ENCODE measurements at regions not wholly inside any gene's neighbourhood (a gene's known extent, or its start where the extent isn't known, plus 50 kb on each side); places are given as distances from the start of the nearest gene placed in this dataset.

DNA sequence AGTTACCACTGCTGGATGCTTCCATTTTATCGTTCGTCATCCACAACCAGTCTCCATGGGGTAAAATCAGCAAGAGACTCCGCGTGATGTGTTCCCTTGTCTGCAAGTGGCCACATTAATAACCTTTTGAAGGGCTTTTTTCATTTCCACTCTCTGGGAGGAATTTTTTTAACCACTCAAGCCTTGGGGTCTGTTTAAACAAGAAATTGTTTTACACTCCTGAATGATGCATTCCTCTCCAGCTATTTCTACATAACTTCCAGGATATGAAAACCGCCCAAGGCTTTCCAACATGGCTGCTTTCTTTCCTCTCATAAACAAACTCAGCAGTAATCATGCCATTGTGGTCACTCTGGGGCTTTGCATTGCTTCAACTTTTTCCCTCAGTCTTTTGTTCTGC is 217.2 kb upstream of the DAPK1 start:
- FAIRE-seq, result no peak
- H3K4me1 ChIP-seq (replicated peaks in 1 of 4; ENCODE audit: control insufficient read depth in 3 of 4, insufficient read depth in 4 of 4, low read length in 3 of 4), result no peaks in the 10 kb centered on the region
- H4K5ac ChIP-seq (ENCODE audit: insufficient read length, low read depth, low read length), result no peak overlapping the region
- H3K27me3 ChIP-seq (replicated peaks in 1 of 4; ENCODE audit: control insufficient read depth in 3 of 4, extremely low read depth in 1 of 4, insufficient read depth in 3 of 4, low read length in 3 of 4), result no peaks in the 10 kb centered on the region
- no peak overlapping the region for H2AFZ ChIP-seq (ENCODE audit: low read length)
- H4K8ac ChIP-seq (ENCODE audit: extremely low read depth, insufficient read depth, low read length), result no peak overlapping the region
- no peak overlapping the region for H3K9ac ChIP-seq (replicated peaks in 1 of 4; ENCODE audit: extremely low read depth in 1 of 4, low read depth in 3 of 4, low read length in 3 of 4)
- H3K4me3 ChIP-seq (ENCODE audit: extremely low read depth in 1 of 4, insufficient read depth in 2 of 4, low read depth in 3 of 4, low read length in 4 of 4), result no peak overlapping the region
- H3K79me1 ChIP-seq (ENCODE audit: low read depth, low read length), result no peaks in the 10 kb centered on the region
- H2BK5ac ChIP-seq (ENCODE audit: low read depth, low read length), result no peak overlapping the region
- H4K20me1 ChIP-seq (replicated peaks in 1 of 2; ENCODE audit: control insufficient read depth in 1 of 2, insufficient read depth in 2 of 2, low read length in 2 of 2), result no peaks in the 10 kb centered on the region
- no peak for DNase-seq (ENCODE audit: low read depth in 1 of 2, low spot score in 2 of 2)
- H4K91ac ChIP-seq (replicated peaks; ENCODE audit: insufficient read length, low read length), result no peak overlapping the region
- no peaks in the 10 kb centered on the region for H3K36me3 ChIP-seq (ENCODE audit: control insufficient read depth in 2 of 4, insufficient read depth in 4 of 4, low read length in 3 of 4)
- H3K56ac ChIP-seq (replicated peaks; ENCODE audit: insufficient read length, low read depth, low read length), result no peak overlapping the region
- H3K4me2 ChIP-seq (ENCODE audit: insufficient read depth in 1 of 2, low read depth in 2 of 2, low read length in 2 of 2), result no peak overlapping the region
- H2AK5ac ChIP-seq (ENCODE audit: low read depth, low read length), result no peak overlapping the region
- CTCF ChIA-PET (ENCODE audit: partially characterized antibody), result interaction anchor here (0.6 kb wide), 1 partner anchor 871 kb away, joined by 5 read pairs; no protein-coding TSS in a partner anchor
- H2BK120ac ChIP-seq (replicated peaks; ENCODE audit: low read depth, low read length), result no peak overlapping the region
- no peaks in the 10 kb centered on the region for H3K9me3 ChIP-seq (ENCODE audit: insufficient read depth in 2 of 2, low read depth in 1 of 2, low read length in 1 of 2)
- no peak overlapping the region for H3K23ac ChIP-seq (ENCODE audit: insufficient read length)
- H3K4ac ChIP-seq (replicated peaks; ENCODE audit: insufficient read length, low read depth, low read length), result no peak overlapping the region
- H3K79me2 ChIP-seq (ENCODE audit: control insufficient read depth in 1 of 2, insufficient read depth in 2 of 2, low read length in 2 of 2), result no peaks in the 10 kb centered on the region
- WGBS, 2 experiments (ENCODE audit: extremely low coverage in 1 of 2, insufficient coverage in 1 of 2, insufficient read length in 1 of 2, insufficient replicate concordance in 2 of 2, low coverage in 1 of 2, low lambda C conversion rate in 2 of 2, missing lambda C conversion rate in 1 of 2), result 95% methylated on average over 5 of the region's 5 CpGs; no CpG with 5 or more reads in 1 of the 2 experiments
- H3K14ac ChIP-seq (ENCODE audit: insufficient read length), result no peak overlapping the region
- no peak overlapping the region for H3K18ac ChIP-seq (ENCODE audit: extremely low read depth, low read length)
- POLR2A ChIA-PET (ENCODE audit: partially characterized antibody), result interaction anchor here (0.6 kb wide), 1 partner anchor 8 kb away, joined by 3 read pairs; no protein-coding TSS in a partner anchor
- H2BK12ac ChIP-seq (ENCODE audit: low read depth, low read length), result no peak overlapping the region
- H2BK15ac ChIP-seq (ENCODE audit: low read length), result no peak overlapping the region
- H2BK20ac ChIP-seq (ENCODE audit: low read length), result no peak overlapping the region
- H3K23me2 ChIP-seq (ENCODE audit: low read depth, low read length), result no peaks in the 10 kb centered on the region; the same call in 1 of the 2 replicates
- H3K27ac ChIP-seq (ENCODE audit: low read depth, low read length), result no peak overlapping the region
- TF ChIP-seq JUN (IDR thresholded peaks at IDR 0.05; ENCODE audit: low read depth, low read length), result no peak
- TF ChIP-seq RXRA (IDR thresholded peaks at IDR 0.05; ENCODE audit: insufficient read depth, low read depth, low read length), result no peak
- TF ChIP-seq HDAC2 (IDR thresholded peaks at IDR 0.05; ENCODE audit: borderline replicate concordance in 1 of 2, low read depth in 2 of 2, low read length in 2 of 2), result no peak
- TF ChIP-seq ZNF274 (IDR thresholded peaks at IDR 0.05; ENCODE audit: borderline replicate concordance, extremely low read depth, low read length), result no peak
- TF ChIP-seq JUND (IDR thresholded peaks at IDR 0.05; ENCODE audit: low read length), result no peak
- TF ChIP-seq TAF1 (IDR thresholded peaks at IDR 0.05; ENCODE audit: low read depth, low read length), result no peak
- no peak for TF ChIP-seq PHF8 (conservative IDR thresholded peaks at IDR 0.05; ENCODE audit: low read depth, low read length)
- no peak for TF ChIP-seq BCL11A (IDR thresholded peaks at IDR 0.05; ENCODE audit: low read depth in 2 of 2, low read length in 2 of 2)
- no peak for TF ChIP-seq NRF1 (IDR thresholded peaks at IDR 0.05; ENCODE audit: low read depth, low read length)
- no peak for TF ChIP-seq CHD1 (IDR thresholded peaks at IDR 0.05; ENCODE audit: low read depth, low read length)
- no peak for TF ChIP-seq TCF12 (IDR thresholded peaks at IDR 0.05; ENCODE audit: low read depth, low read length)
- no peak for TF ChIP-seq SP4 (IDR thresholded peaks at IDR 0.05; ENCODE audit: low read length)
- no peak for TF ChIP-seq EZH2 (IDR thresholded peaks at IDR 0.05; ENCODE audit: low read depth, low read length, severe bottlenecking)
- TF ChIP-seq RFX5 (IDR thresholded peaks at IDR 0.05; ENCODE audit: borderline replicate concordance, low read depth, low read length), result no peak
- no peak for TF ChIP-seq MAX (IDR thresholded peaks at IDR 0.05)
